ENCODE measurements at regions not wholly inside any gene's neighbourhood (a gene's known extent, or its start where the extent isn't known, plus 50 kb on each side); places are given as distances from the start of the nearest gene placed in this dataset.
"Not testable (repeated sequence)": the region's sequence is repeated elsewhere in the genome, so short reads cannot be mapped to it uniquely, and the experiment has no call there.

GRCh38 chr2:38461470-38461869 lies 84.4 kb upstream of the ATL2 start:
- no peaks in the 10 kb centered on the region for H4K20me1 ChIP-seq (ENCODE audit: low read depth, low read length)
- no peak overlapping the region for H2AFZ ChIP-seq (ENCODE audit: low read depth, low read length, severe bottlenecking)
- no peak overlapping the region for H3K9ac ChIP-seq (ENCODE audit: low read length)
- no peaks in the 10 kb centered on the region for H3K9me3 ChIP-seq (ENCODE audit: insufficient read depth, low read length)
- H3K79me2 ChIP-seq (ENCODE audit: insufficient read depth, low read length), result no peaks in the 10 kb centered on the region
- H3F3A ChIP-seq (ENCODE audit: insufficient read depth), result no peaks in the 10 kb centered on the region
- H3K4me3 ChIP-seq (ENCODE audit: insufficient read depth, low read length, poor library complexity, severe bottlenecking), result no peak overlapping the region
- H3K27me3 ChIP-seq (ENCODE audit: low read length), result no peaks in the 10 kb centered on the region
- TF ChIP-seq CTCF (IDR thresholded peaks at IDR 0.05; ENCODE audit: insufficient read depth, low read length, poor library complexity, severe bottlenecking) (no peak), EZH2phosphoT487 (conservative IDR thresholded peaks at IDR 0.05; ENCODE audit: low read length) (no peak)
- no peaks in the 10 kb centered on the region for H3K9me2 ChIP-seq (replicated peaks; ENCODE audit: insufficient read depth, low read length)
- no peak overlapping the region for H3K27ac ChIP-seq (ENCODE audit: low read depth, low read length)
- no peak overlapping the region for H3K4me2 ChIP-seq (ENCODE audit: low read depth, low read length, poor library complexity, severe bottlenecking)
- no peaks in the 10 kb centered on the region for H3K36me3 ChIP-seq (ENCODE audit: low read length)

- Histone ChIP-seq H4K20me1 (ENCODE audit: low read depth, low read length) (no peaks in the 10 kb centered on the region), H3K9ac (ENCODE audit: low read length) (no peak overlapping the region), H3K4me3 (ENCODE audit: insufficient read depth, low read length, poor library complexity, severe bottlenecking) (no peak overlapping the region), H2AFZ (ENCODE audit: low read depth, low read length, severe bottlenecking) (no peak overlapping the region), H3K4me2 (ENCODE audit: low read depth, low read length, poor library complexity, severe bottlenecking) (no peak overlapping the region), H3K27me3 (ENCODE audit: low read length) (no peaks in the 10 kb centered on the region), H3K9me3 (ENCODE audit: insufficient read depth, low read length) (no peaks in the 10 kb centered on the region), H3K79me2 (ENCODE audit: insufficient read depth, low read length) (no peaks in the 10 kb centered on the region), H3K27ac (ENCODE audit: low read depth, low read length) (no peak overlapping the region), H3F3A (ENCODE audit: insufficient read depth) (no peaks in the 10 kb centered on the region), H3K9me2 (replicated peaks; ENCODE audit: insufficient read depth, low read length) (no peaks in the 10 kb centered on the region), H3K36me3 (ENCODE audit: low read length) (no peaks in the 10 kb centered on the region)
- TF ChIP-seq CTCF (IDR thresholded peaks at IDR 0.05; ENCODE audit: insufficient read depth, low read length, poor library complexity, severe bottlenecking) (no peak), EZH2phosphoT487 (conservative IDR thresholded peaks at IDR 0.05; ENCODE audit: low read length) (no peak)
Measured at GRCh38 chr2:38460313-38460712, 83.2 kb upstream of the ATL2 start.

GRCh38 chr2:38454081-38454480 lies 77.0 kb upstream of the ATL2 start:
- H4K20me1 ChIP-seq (ENCODE audit: low read depth, low read length), result no peaks in the 10 kb centered on the region
- no peaks in the 10 kb centered on the region for H3K9me2 ChIP-seq (replicated peaks; ENCODE audit: insufficient read depth, low read length)
- H3K4me3 ChIP-seq (ENCODE audit: insufficient read depth, low read length, poor library complexity, severe bottlenecking), result no peak overlapping the region
- no peaks in the 10 kb centered on the region for H3K79me2 ChIP-seq (ENCODE audit: insufficient read depth, low read length)
- no peak overlapping the region for H3K27ac ChIP-seq (ENCODE audit: low read depth, low read length)
- no peaks in the 10 kb centered on the region for H3K36me3 ChIP-seq (ENCODE audit: low read length)
- H3F3A ChIP-seq (ENCODE audit: insufficient read depth), result no peaks in the 10 kb centered on the region
- H2AFZ ChIP-seq (ENCODE audit: low read depth, low read length, severe bottlenecking), result no peak overlapping the region
- no peak for TF ChIP-seq CTCF (IDR thresholded peaks at IDR 0.05; ENCODE audit: insufficient read depth, low read length, poor library complexity, severe bottlenecking)
- no peak for TF ChIP-seq EZH2phosphoT487 (conservative IDR thresholded peaks at IDR 0.05; ENCODE audit: low read length)
- H3K9me3 ChIP-seq (ENCODE audit: insufficient read depth, low read length), result no peaks in the 10 kb centered on the region
- no peak overlapping the region for H3K4me2 ChIP-seq (ENCODE audit: low read depth, low read length, poor library complexity, severe bottlenecking)
- no peak overlapping the region for H3K9ac ChIP-seq (ENCODE audit: low read length)
- no peaks in the 10 kb centered on the region for H3K27me3 ChIP-seq (ENCODE audit: low read length)

GRCh38 chr2:38451778-38452177 lies 74.7 kb upstream of the ATL2 start:
- H3K79me2 ChIP-seq (ENCODE audit: insufficient read depth, low read length); H3K27ac ChIP-seq (ENCODE audit: low read depth, low read length); H4K20me1 ChIP-seq (ENCODE audit: low read depth, low read length); H3K9me2 ChIP-seq (replicated peaks; ENCODE audit: insufficient read depth, low read length); H3K36me3 ChIP-seq (ENCODE audit: low read length); H3K9me3 ChIP-seq (ENCODE audit: insufficient read depth, low read length); H3K9ac ChIP-seq (ENCODE audit: low read length); H3F3A ChIP-seq (ENCODE audit: insufficient read depth); H2AFZ ChIP-seq (ENCODE audit: low read depth, low read length, severe bottlenecking); H3K4me2 ChIP-seq (ENCODE audit: low read depth, low read length, poor library complexity, severe bottlenecking); H3K4me3 ChIP-seq (ENCODE audit: insufficient read depth, low read length, poor library complexity, severe bottlenecking); H3K27me3 ChIP-seq (ENCODE audit: low read length): not testable (repeated sequence)

Measured in SU-DHL-6 (cell line).